MM.1S (cell line): ENCODE measurements at regions not wholly inside any gene's neighbourhood (a gene's known extent, or its start where the extent isn't known, plus 50 kb on each side); places are given as distances from the start of the nearest gene placed in this dataset.

Experiments
- DNase-seq: peaks from one replicate; pipeline ENCODE4 v3.0.0-alpha.2; 2015
- H2AFZ ChIP-seq: fragments of 300-600 bp; sonication (generic); 2 replicates; pipeline ENCODE4 v1.6.0; 2016; ENCODE audit warnings: antibody characterized with exemption, low read length
- H3F3A ChIP-seq: fragments of 300-600 bp; sonication (generic); 2 replicates; pipeline ENCODE4 v1.6.1; 2016; ENCODE audit warnings: mild to moderate bottlenecking, antibody characterized with exemption, low read length, moderate library complexity, mixed read lengths; ENCODE audit not compliant: insufficient read depth
- H3K27ac ChIP-seq: fragments of 300-600 bp; sonication (generic); 2 replicates; pipeline ENCODE4 v1.5.1; 2016; ENCODE audit warnings: mild to moderate bottlenecking, low read length
- H3K27me3 ChIP-seq: fragments of 300-600 bp; sonication (generic); replicated peaks from 2 replicates; pipeline ENCODE4 v1.6.0; 2016; ENCODE audit warnings: low read length; ENCODE audit not compliant: insufficient read depth
- H3K36me3 ChIP-seq: fragments of 300-600 bp; sonication (generic); replicated peaks from 2 replicates; pipeline ENCODE4 v1.6.1; 2016; ENCODE audit warnings: mild to moderate bottlenecking, low read length, mixed read lengths; ENCODE audit not compliant: insufficient read depth
- H3K4me1 ChIP-seq: fragments of 300-600 bp; sonication (generic); 2 replicates; pipeline ENCODE4 v1.6.1; 2016; ENCODE audit warnings: low read length, mixed read lengths
- H3K4me2 ChIP-seq: fragments of 300-600 bp; sonication (generic); 2 replicates; pipeline ENCODE4 v1.6.0; 2016; ENCODE audit warnings: low read depth, low read length
- H3K4me3 ChIP-seq: fragments of 300-600 bp; sonication (generic); 2 replicates; pipeline ENCODE4 v1.5.1; 2016; ENCODE audit warnings: low read length, mixed read lengths
- H3K79me2 ChIP-seq: fragments of 300-600 bp; sonication (generic); 2 replicates; pipeline ENCODE4 v1.6.1; 2016; ENCODE audit warnings: mixed run types, low read length, mixed read lengths
- H3K9ac ChIP-seq: fragments of 300-600 bp; sonication (generic); 2 replicates; pipeline ENCODE4 v1.6.1; 2016; ENCODE audit warnings: low read length, mixed read lengths
- H3K9me2 ChIP-seq: fragments of 300-600 bp; sonication (generic); replicated peaks from 2 replicates; pipeline ENCODE4 v1.6.1; 2016; ENCODE audit warnings: mild to moderate bottlenecking, low read length, mixed read lengths; ENCODE audit not compliant: insufficient read depth
- H3K9me3 ChIP-seq: fragments of 300-600 bp; sonication (generic); replicated peaks from 2 replicates; pipeline ENCODE4 v1.6.1; 2016; ENCODE audit warnings: mild to moderate bottlenecking, low read length, mixed read lengths; ENCODE audit not compliant: insufficient read depth
- H4K20me1 ChIP-seq: fragments of 300-600 bp; sonication (generic); 2 replicates; pipeline ENCODE4 v1.6.1; 2016; ENCODE audit warnings: mild to moderate bottlenecking, low read length, moderate library complexity, mixed read lengths; ENCODE audit not compliant: insufficient read depth
- EZH2 ChIP-seq: fragments of 300-600 bp; sonication (generic); optimal IDR thresholded peaks from 2 replicates; pipeline ENCODE3; 2017; ENCODE audit warnings: low read depth, mild to moderate bottlenecking, antibody characterized with exemption, low read length, mixed read lengths
- EZH2phosphoT487 ChIP-seq: fragments of 300-600 bp; sonication (generic); IDR thresholded peaks from 2 replicates; pipeline ENCODE4 v1.6.1; 2018; ENCODE audit warnings: antibody characterized with exemption, low read length
- TF ChIP-seq, protein P1 (sequence below): fragments of 300-600 bp; sonication (generic); IDR thresholded peaks from 2 replicates; pipeline ENCODE4 v1.5.1; 2016; ENCODE audit warnings: antibody characterized with exemption, low read length, mixed read lengths

DNA sequence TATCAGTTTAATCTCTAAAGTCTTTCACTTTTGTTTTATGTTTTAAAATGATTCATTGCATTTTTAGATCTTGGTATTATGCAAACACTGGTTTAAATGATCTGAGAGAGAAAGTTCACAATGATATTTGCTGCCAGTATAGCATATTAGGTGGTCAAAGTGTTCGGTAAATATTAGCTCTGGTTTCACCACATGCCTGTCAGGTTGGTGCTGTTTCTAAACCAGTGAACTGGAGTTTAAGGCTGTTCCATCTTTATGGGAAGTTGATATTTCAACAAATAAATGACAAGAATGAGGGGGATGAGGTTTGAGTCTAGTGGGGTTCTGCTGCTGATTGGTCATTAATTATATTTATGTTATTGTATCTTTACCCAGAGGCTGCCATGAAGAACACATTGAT lies 436.4 kb downstream of the DCDC2C start:
- H2AFZ ChIP-seq, result no peak overlapping the region
- no peaks in the 10 kb centered on the region for H3K36me3 ChIP-seq
- H3K27me3 ChIP-seq, result no peaks in the 10 kb centered on the region
- H3K9ac ChIP-seq, result no peak overlapping the region
- no peak overlapping the region for H3K4me3 ChIP-seq
- no peak overlapping the region for H3K27ac ChIP-seq
- TF ChIP-seq, protein P1, sequence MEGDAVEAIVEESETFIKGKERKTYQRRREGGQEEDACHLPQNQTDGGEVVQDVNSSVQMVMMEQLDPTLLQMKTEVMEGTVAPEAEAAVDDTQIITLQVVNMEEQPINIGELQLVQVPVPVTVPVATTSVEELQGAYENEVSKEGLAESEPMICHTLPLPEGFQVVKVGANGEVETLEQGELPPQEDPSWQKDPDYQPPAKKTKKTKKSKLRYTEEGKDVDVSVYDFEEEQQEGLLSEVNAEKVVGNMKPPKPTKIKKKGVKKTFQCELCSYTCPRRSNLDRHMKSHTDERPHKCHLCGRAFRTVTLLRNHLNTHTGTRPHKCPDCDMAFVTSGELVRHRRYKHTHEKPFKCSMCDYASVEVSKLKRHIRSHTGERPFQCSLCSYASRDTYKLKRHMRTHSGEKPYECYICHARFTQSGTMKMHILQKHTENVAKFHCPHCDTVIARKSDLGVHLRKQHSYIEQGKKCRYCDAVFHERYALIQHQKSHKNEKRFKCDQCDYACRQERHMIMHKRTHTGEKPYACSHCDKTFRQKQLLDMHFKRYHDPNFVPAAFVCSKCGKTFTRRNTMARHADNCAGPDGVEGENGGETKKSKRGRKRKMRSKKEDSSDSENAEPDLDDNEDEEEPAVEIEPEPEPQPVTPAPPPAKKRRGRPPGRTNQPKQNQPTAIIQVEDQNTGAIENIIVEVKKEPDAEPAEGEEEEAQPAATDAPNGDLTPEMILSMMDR, result no peak
- TF ChIP-seq EZH2phosphoT487, result no peak
- TF ChIP-seq EZH2, result no peak
- H3K4me1 ChIP-seq, result no peaks in the 10 kb centered on the region
- no peaks in the 10 kb centered on the region for H4K20me1 ChIP-seq
- H3F3A ChIP-seq, result no peaks in the 10 kb centered on the region
- no peaks in the 10 kb centered on the region for H3K9me3 ChIP-seq
- DNase-seq, result no peak
- no peaks in the 10 kb centered on the region for H3K79me2 ChIP-seq
- no peak overlapping the region for H3K4me2 ChIP-seq
- no peaks in the 10 kb centered on the region for H3K9me2 ChIP-seq

- no peak overlapping the region for H3K27ac ChIP-seq
- H3K79me2 ChIP-seq, result no peaks in the 10 kb centered on the region
- H3K9me3 ChIP-seq, result no peaks in the 10 kb centered on the region
- no peak for TF ChIP-seq EZH2
- TF ChIP-seq, protein P1, result no peak
- TF ChIP-seq EZH2phosphoT487, result no peak
- H3K27me3 ChIP-seq, result no peaks in the 10 kb centered on the region
- DNase-seq, result no peak
- no peaks in the 10 kb centered on the region for H3K36me3 ChIP-seq
- H3K4me2 ChIP-seq, result no peak overlapping the region
- no peaks in the 10 kb centered on the region for H4K20me1 ChIP-seq
- no peaks in the 10 kb centered on the region for H3F3A ChIP-seq
- H3K9me2 ChIP-seq, result no peaks in the 10 kb centered on the region
- H2AFZ ChIP-seq, result no peak overlapping the region
- no peak overlapping the region for H3K9ac ChIP-seq
- H3K4me1 ChIP-seq, result no peaks in the 10 kb centered on the region
- H3K4me3 ChIP-seq, result no peak overlapping the region
These were observed 437.1 kb downstream of the DCDC2C start for GRCh38 chr2:4140281-4140970.

DNA sequence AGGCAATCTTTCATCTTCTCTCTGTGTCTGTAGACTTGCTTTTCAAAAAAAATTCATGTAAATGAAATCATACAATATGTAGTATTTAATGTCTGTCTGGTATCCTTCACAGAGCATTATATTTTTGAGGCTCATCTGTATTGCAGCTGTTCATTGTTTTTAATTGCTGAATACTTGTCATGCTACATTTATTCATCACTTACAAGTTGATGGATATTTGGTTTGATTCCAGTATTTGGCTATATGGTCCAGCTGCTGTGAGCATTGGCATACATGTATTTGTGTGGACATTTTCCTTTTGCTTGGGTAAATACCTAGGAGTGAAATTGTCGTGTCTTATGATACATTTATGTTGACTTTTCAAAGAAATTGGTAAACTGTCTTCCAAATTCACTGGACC lies 441.4 kb downstream of the DCDC2C start:
- Histone ChIP-seq H3K27me3 (no peaks in the 10 kb centered on the region), H3K4me1 (no peaks in the 10 kb centered on the region), H3K9me2 (no peaks in the 10 kb centered on the region), H3F3A (no peaks in the 10 kb centered on the region), H3K9ac (no peak overlapping the region), H3K9me3 (no peaks in the 10 kb centered on the region), H3K36me3 (no peaks in the 10 kb centered on the region), H4K20me1 (no peaks in the 10 kb centered on the region), H3K79me2 (no peaks in the 10 kb centered on the region), H3K4me3 (no peak overlapping the region), H3K27ac (no peak overlapping the region), H2AFZ (no peak overlapping the region), H3K4me2 (no peak overlapping the region)
- DNase-seq, result no peak
- no peak for TF ChIP-seq EZH2
- no peak for TF ChIP-seq EZH2phosphoT487

GRCh38 chr2:4151521-4151920 lies 448.1 kb downstream of the DCDC2C start:
- H3K4me3 ChIP-seq, result no peak overlapping the region
- H3K4me2 ChIP-seq, result no peak overlapping the region
- no peak overlapping the region for H2AFZ ChIP-seq
- H3K36me3 ChIP-seq, result no peaks in the 10 kb centered on the region
- H4K20me1 ChIP-seq, result no peaks in the 10 kb centered on the region
- H3K4me1 ChIP-seq, result no peaks in the 10 kb centered on the region
- H3F3A ChIP-seq, result no peaks in the 10 kb centered on the region
- H3K9me3 ChIP-seq, result no peaks in the 10 kb centered on the region
- TF ChIP-seq EZH2phosphoT487, result no peak
- TF ChIP-seq, protein P1, result no peak
- TF ChIP-seq EZH2, result no peak
- H3K79me2 ChIP-seq, result no peaks in the 10 kb centered on the region
- DNase-seq, result no peak
- H3K27me3 ChIP-seq, result no peaks in the 10 kb centered on the region
- no peak overlapping the region for H3K9ac ChIP-seq
- no peaks in the 10 kb centered on the region for H3K9me2 ChIP-seq
- H3K27ac ChIP-seq, result no peak overlapping the region
